HEK293 (cell line): ENCODE measurements at regions not wholly inside any gene's neighbourhood (a gene's known extent, or its start where the extent isn't known, plus 50 kb on each side); places are given as distances from the start of the nearest gene placed in this dataset.

ENCODE experiments used
- CTCF ChIA-PET: fragments of 350-600 bp; formaldehyde crosslinking; extraction: SDS; loops from one replicate; lab custom pipeline; 2021; ENCODE audit warnings: antibody characterized with exemption; lab: Yijun Ruan, JAX
- POLR2A ChIA-PET: fragments of 300-600 bp; formaldehyde crosslinking; extraction: SDS; loops from one replicate; lab custom pipeline; 2020; ENCODE audit warnings: antibody characterized with exemption, inconsistent platforms; lab: Yijun Ruan, JAX
- H3K27ac ChIP-seq: fragments of 200-500 bp; sonication (Bioruptor generic); 2 replicates; pipeline ENCODE4 v1.5.1; 2014; ENCODE audit warnings: low read depth, low read length, control low read depth, inconsistent platforms; ENCODE audit errors: extremely low read depth
- H3K36me3 ChIP-seq, 2 experiments: fragments of 200-500 bp in 1 of 2; sonication (Bioruptor generic) in 1 of 2; 1 replicate in 1 of 2; 2 replicates in 1 of 2; pipeline ENCODE4 v1.5.1; 2014 to 2017; ENCODE audit warnings: inconsistent platforms in 2 of 2, low read length in 2 of 2; ENCODE audit not compliant: control insufficient read depth in 2 of 2, insufficient read depth in 1 of 2
- H3K4me1 ChIP-seq: fragments of 200-500 bp; sonication (Bioruptor generic); 2 replicates; pipeline ENCODE4 v1.5.1; 2014; ENCODE audit warnings: mild to moderate bottlenecking, low read length, inconsistent platforms; ENCODE audit not compliant: control insufficient read depth, insufficient read depth
- H3K4me3 ChIP-seq: 2 replicates; pipeline ENCODE4 v1.5.1; 2011; ENCODE audit warnings: low read depth, mild to moderate bottlenecking, control low read depth, low read length, moderate library complexity
- H3K9me3 ChIP-seq: fragments of 200-500 bp; sonication (Bioruptor generic); 2 replicates; pipeline ENCODE4 v1.5.1; 2014; ENCODE audit warnings: low read depth, low read length, inconsistent platforms; ENCODE audit not compliant: control insufficient read depth, insufficient read depth
- BCL11A ChIP-seq: fragments of 450-650 bp; formaldehyde crosslinking; IDR thresholded peaks from 2 replicates; pipeline ENCODE4 v1.5.1; 2016; ENCODE audit warnings: low read depth, missing biosample characterization, missing genetic modification characterization
- GLI4 ChIP-seq: fragments of 450-650 bp; formaldehyde crosslinking; IDR thresholded peaks from 2 replicates; pipeline ENCODE4 v1.5.1; 2016; ENCODE audit warnings: missing biosample characterization, missing genetic modification characterization
- PRDM10 ChIP-seq: fragments of 450-650 bp; formaldehyde crosslinking; IDR thresholded peaks from 2 replicates; pipeline ENCODE4 v1.5.1; 2016; ENCODE audit warnings: missing biosample characterization, missing genetic modification characterization
- SP7 ChIP-seq: fragments of 450-650 bp; formaldehyde crosslinking; IDR thresholded peaks from 2 replicates; pipeline ENCODE4 v1.5.1; 2016; ENCODE audit warnings: missing biosample characterization, missing genetic modification characterization
- ZBTB21 ChIP-seq: fragments of 450-650 bp; formaldehyde crosslinking; IDR thresholded peaks from 2 replicates; pipeline ENCODE4 v1.5.1; 2017; ENCODE audit warnings: missing biosample characterization, missing genetic modification characterization
- ZBTB26 ChIP-seq: fragments of 450-650 bp; formaldehyde crosslinking; optimal IDR thresholded peaks from 2 replicates; pipeline ENCODE3; 2016; ENCODE audit warnings: missing biosample characterization, mild to moderate bottlenecking, missing genetic modification characterization
- ZNF121 ChIP-seq: fragments of 450-650 bp; formaldehyde crosslinking; IDR thresholded peaks from 2 replicates; pipeline ENCODE4 v1.5.1; 2016; ENCODE audit warnings: missing biosample characterization, missing genetic modification characterization
- ZNF211 ChIP-seq: fragments of 450-650 bp; formaldehyde crosslinking; IDR thresholded peaks from 2 replicates; pipeline ENCODE4 v1.5.1; 2016; ENCODE audit warnings: low read depth, missing biosample characterization, missing genetic modification characterization
- ZNF23 ChIP-seq: fragments of 450-650 bp; formaldehyde crosslinking; IDR thresholded peaks from 2 replicates; pipeline ENCODE4 v1.5.1; 2016; ENCODE audit warnings: missing biosample characterization, missing genetic modification characterization, borderline replicate concordance
- ZNF280D ChIP-seq: fragments of 450-650 bp; formaldehyde crosslinking; IDR thresholded peaks from 2 replicates; pipeline ENCODE4 v1.5.1; 2016; ENCODE audit warnings: missing biosample characterization, missing genetic modification characterization
- ZNF510 ChIP-seq: fragments of 450-650 bp; formaldehyde crosslinking; IDR thresholded peaks from 2 replicates; pipeline ENCODE4 v1.5.1; 2018; ENCODE audit warnings: mild to moderate bottlenecking, missing genetic modification characterization, missing biosample characterization; ENCODE audit not compliant: insufficient replicate concordance
- ZNF600 ChIP-seq: fragments of 450-650 bp; formaldehyde crosslinking; IDR thresholded peaks from 2 replicates; pipeline ENCODE4 v1.5.1; 2016; ENCODE audit warnings: missing biosample characterization, missing genetic modification characterization
- ZNF677 ChIP-seq: fragments of 450-650 bp; IDR thresholded peaks from 2 replicates; pipeline ENCODE4 v1.5.0; 2018; ENCODE audit warnings: missing biosample characterization, mild to moderate bottlenecking, missing genetic modification characterization, moderate library complexity
- ZNF76 ChIP-seq: fragments of 450-650 bp; formaldehyde crosslinking; IDR thresholded peaks from 2 replicates; pipeline ENCODE4; 2016; ENCODE audit warnings: low read depth, missing biosample characterization, missing genetic modification characterization, borderline replicate concordance
- ZNF777 ChIP-seq: fragments of 450-650 bp; formaldehyde crosslinking; IDR thresholded peaks from 2 replicates; pipeline ENCODE4 v1.5.1; 2017; ENCODE audit warnings: missing biosample characterization, missing genetic modification characterization, borderline replicate concordance
- ZNF843 ChIP-seq: fragments of 450-650 bp; formaldehyde crosslinking; IDR thresholded peaks from 2 replicates; pipeline ENCODE4 v1.5.1; 2016; ENCODE audit warnings: missing biosample characterization, missing genetic modification characterization
- TF ChIP-seq, protein P1 (sequence below): fragments of 450-650 bp; formaldehyde crosslinking; IDR thresholded peaks from 2 replicates; pipeline ENCODE4 v1.5.1; 2017; ENCODE audit warnings: missing biosample characterization, missing genetic modification characterization
- TF ChIP-seq, protein P2 (sequence below): fragments of 450-650 bp; formaldehyde crosslinking; IDR thresholded peaks from 2 replicates; pipeline ENCODE4 v1.5.1; 2016; ENCODE audit warnings: missing biosample characterization, missing genetic modification characterization

DNA sequence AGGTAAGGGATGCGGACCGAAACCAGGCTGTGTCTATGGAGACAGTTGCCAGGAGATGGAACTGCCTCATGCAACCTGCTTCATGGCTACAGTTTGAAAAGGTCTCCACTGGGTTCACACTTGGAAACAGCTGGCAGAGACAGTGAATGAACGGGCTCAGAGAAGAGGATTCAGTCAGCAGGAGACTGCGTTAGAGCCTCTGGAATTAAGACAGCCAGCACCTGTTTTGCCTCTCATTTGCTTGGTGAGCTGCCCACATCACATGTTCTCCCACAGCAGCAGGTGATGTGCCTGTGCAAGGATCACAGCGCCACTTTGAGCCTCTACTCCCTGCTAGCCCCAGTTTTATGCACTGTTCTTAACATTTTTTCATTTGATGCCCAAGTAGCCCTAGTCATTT is 321.0 kb downstream of the PLPP3 start:
- Histone ChIP-seq H3K4me1 (no peaks in the 10 kb centered on the region), H3K27ac (no peak overlapping the region), H3K4me3 (no peak overlapping the region)
- CTCF ChIA-PET, result no interaction called here
- TF ChIP-seq, protein P1, sequence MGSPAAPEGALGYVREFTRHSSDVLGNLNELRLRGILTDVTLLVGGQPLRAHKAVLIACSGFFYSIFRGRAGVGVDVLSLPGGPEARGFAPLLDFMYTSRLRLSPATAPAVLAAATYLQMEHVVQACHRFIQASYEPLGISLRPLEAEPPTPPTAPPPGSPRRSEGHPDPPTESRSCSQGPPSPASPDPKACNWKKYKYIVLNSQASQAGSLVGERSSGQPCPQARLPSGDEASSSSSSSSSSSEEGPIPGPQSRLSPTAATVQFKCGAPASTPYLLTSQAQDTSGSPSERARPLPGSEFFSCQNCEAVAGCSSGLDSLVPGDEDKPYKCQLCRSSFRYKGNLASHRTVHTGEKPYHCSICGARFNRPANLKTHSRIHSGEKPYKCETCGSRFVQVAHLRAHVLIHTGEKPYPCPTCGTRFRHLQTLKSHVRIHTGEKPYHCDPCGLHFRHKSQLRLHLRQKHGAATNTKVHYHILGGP (tag by site-specific recombination), result no peak
- TF ChIP-seq ZNF777 (tag by site-specific recombination) (no peak), GLI4 (no peak), ZNF510 (no peak), SP7 (tag by site-specific recombination) (no peak), ZNF76 (tag by site-specific recombination) (no peak), PRDM10 (tag by site-specific recombination) (no peak), ZNF23 (tag by site-specific recombination) (no peak), ZNF843 (tag by site-specific recombination) (no peak), BCL11A (tag by site-specific recombination) (no peak), ZNF121 (tag by site-specific recombination) (no peak), ZBTB26 (no peak), ZBTB21 (tag by site-specific recombination) (no peak), ZNF211 (tag by site-specific recombination) (no peak), ZNF280D (tag by site-specific recombination) (no peak), ZNF600 (tag by site-specific recombination) (no peak), ZNF677 (tag by site-specific recombination) (no peak)
- TF ChIP-seq, protein P2, sequence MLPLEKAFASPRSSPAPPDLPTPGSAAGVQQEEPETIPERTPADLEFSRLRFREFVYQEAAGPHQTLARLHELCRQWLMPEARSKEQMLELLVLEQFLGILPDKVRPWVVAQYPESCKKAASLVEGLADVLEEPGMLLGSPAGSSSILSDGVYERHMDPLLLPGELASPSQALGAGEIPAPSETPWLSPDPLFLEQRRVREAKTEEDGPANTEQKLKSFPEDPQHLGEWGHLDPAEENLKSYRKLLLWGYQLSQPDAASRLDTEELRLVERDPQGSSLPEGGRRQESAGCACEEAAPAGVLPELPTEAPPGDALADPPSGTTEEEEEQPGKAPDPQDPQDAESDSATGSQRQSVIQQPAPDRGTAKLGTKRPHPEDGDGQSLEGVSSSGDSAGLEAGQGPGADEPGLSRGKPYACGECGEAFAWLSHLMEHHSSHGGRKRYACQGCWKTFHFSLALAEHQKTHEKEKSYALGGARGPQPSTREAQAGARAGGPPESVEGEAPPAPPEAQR, result no peak
- TF ChIP-seq, all 188 proteins: peak for 0
- no peaks in the 10 kb centered on the region for H3K36me3 ChIP-seq
- no peaks in the 10 kb centered on the region for H3K9me3 ChIP-seq
- POLR2A ChIA-PET, result no interaction called here
